Stimulated activated naive CD8-positive, alpha-beta T cell treated with anti-CD3 and anti-CD28 coated beads, Interleukin-15, Interleukin-2, amounts not matched to agents 100 ng/mL and 50 ng/mL, for 24 hours (primary cell): ENCODE measurements at regions not wholly inside any gene's neighbourhood (a gene's known extent, or its start where the extent isn't known, plus 50 kb on each side); places are given as distances from the start of the nearest gene placed in this dataset.

ENCODE experiments used
- H3K27ac Mint-ChIP-seq: one replicate; pipeline ENCODE4 v1.8.0; 2021; ENCODE audit warnings: mild to moderate bottlenecking, mixed read lengths
- H3K27me3 Mint-ChIP-seq: one replicate; pipeline ENCODE4 v1.8.0; 2021; ENCODE audit warnings: mixed read lengths
- H3K36me3 Mint-ChIP-seq: one replicate; pipeline ENCODE4 v1.8.0; 2021; ENCODE audit warnings: low read depth, mixed read lengths
- H3K4me1 Mint-ChIP-seq: one replicate; pipeline ENCODE4 v1.8.0; 2021; ENCODE audit warnings: low read depth, mixed read lengths
- H3K4me3 Mint-ChIP-seq: one replicate; pipeline ENCODE4 v1.8.0; 2021; ENCODE audit warnings: mild to moderate bottlenecking, mixed read lengths
- H3K9me3 Mint-ChIP-seq: one replicate; pipeline ENCODE4 v1.8.0; 2021; ENCODE audit warnings: mixed read lengths

- H3K9me3 Mint-ChIP-seq = no peaks in the 10 kb centered on the region
- peaks cover 14% of the 10 kb centered on the region for H3K4me1 Mint-ChIP-seq
- no peak overlapping the region for H3K4me3 Mint-ChIP-seq
- no peaks in the 10 kb centered on the region for H3K36me3 Mint-ChIP-seq
- H3K27ac Mint-ChIP-seq = no peak overlapping the region
- H3K27me3 Mint-ChIP-seq = no peaks in the 10 kb centered on the region
Observed at GRCh38 chr10:79005126-79005810, 63.5 kb upstream of the ZMIZ1 start.

DNA sequence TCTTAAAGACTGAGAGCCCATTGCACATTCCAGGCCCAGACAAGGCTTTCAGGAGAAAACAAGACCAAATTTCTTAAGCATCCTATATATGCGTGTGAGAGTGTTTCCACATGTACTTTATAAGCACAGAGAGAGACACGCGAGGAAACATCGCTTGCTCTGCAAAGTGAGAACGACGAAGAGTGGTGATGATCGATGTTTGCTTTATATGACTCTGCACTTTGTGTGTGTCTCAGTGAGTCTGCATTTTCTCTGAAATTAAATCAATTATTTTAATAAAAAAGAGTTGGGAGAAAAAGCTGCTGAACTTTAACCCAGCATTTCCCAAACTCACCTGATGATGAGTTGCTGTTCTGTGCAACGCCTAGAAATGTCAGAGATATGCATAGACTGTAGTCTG lies 61.7 kb upstream of the ZMIZ1 start:
- Mint-ChIP-seq H3K4me1 (peaks cover 7% of the 10 kb centered on the region), H3K4me3 (no peak overlapping the region), H3K36me3 (no peaks in the 10 kb centered on the region), H3K9me3 (no peaks in the 10 kb centered on the region), H3K27me3 (no peaks in the 10 kb centered on the region), H3K27ac (no peak overlapping the region)

DNA sequence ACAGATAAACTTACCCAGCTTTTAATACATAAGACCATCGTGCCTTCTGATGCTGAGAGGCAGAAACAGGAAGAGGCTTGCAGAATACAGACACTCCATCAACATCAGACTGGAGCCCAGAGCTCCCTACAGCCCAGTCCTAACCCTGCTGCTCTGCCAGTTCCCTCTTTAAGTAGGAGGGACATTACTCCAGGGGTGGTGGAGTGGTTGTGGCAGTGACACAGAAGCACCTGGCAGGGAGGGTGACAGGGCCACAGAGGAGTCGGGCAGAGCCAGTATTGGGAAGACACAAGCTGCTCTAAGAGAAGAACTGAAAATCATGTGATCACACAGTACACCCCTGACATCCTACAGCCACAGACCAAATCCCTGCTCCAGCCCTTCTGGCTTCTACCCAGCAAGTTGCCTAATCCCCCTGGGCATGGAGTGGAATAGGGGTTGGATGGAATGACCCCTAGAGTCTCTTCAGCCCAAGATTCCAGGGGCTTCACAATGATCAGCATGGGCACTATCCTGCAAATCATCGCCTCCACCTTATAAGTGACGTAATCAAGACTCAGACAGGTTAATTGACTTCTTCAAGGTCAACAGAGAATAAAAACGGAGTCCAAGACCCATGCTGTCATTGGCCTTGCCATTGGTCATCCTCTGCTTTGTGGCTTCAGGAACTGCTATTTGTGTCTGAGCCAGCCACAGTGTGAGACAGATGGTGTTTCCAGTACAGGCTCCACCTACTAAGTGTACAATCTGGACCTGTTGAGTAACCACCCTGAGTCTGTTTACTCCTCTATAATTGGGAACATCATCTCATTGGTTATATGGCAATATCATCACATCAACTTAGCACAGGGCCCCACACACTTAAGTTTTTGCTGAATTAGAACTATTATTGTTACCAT lies 61.1 kb upstream of the ZMIZ1 start:
- H3K4me1 Mint-ChIP-seq = peaks cover 7% of the 10 kb centered on the region
- H3K27ac Mint-ChIP-seq = no peak overlapping the region
- H3K36me3 Mint-ChIP-seq = no peaks in the 10 kb centered on the region
- no peaks in the 10 kb centered on the region for H3K9me3 Mint-ChIP-seq
- H3K27me3 Mint-ChIP-seq = no peaks in the 10 kb centered on the region
- no peak overlapping the region for H3K4me3 Mint-ChIP-seq

GRCh38 chr10:79009145-79009544 lies 59.6 kb upstream of the ZMIZ1 start:
- Mint-ChIP-seq H3K36me3 (no peaks in the 10 kb centered on the region), H3K9me3 (no peaks in the 10 kb centered on the region), H3K4me1 (peaks cover 6% of the 10 kb centered on the region), H3K27me3 (no peaks in the 10 kb centered on the region), H3K4me3 (no peak overlapping the region), H3K27ac (no peak overlapping the region)

GRCh38 chr10:79012567-79012966 lies 56.2 kb upstream of the ZMIZ1 start:
- Mint-ChIP-seq H3K4me1 (no peaks in the 10 kb centered on the region), H3K27me3 (no peaks in the 10 kb centered on the region), H3K36me3 (no peaks in the 10 kb centered on the region), H3K9me3 (no peaks in the 10 kb centered on the region), H3K4me3 (no peak overlapping the region), H3K27ac (no peak overlapping the region)

GRCh38 chr10:79013406-79013987 lies 55.3 kb upstream of the ZMIZ1 start:
- no peaks in the 10 kb centered on the region for H3K36me3 Mint-ChIP-seq
- no peaks in the 10 kb centered on the region for H3K9me3 Mint-ChIP-seq
- H3K27me3 Mint-ChIP-seq = no peaks in the 10 kb centered on the region
- no peak overlapping the region for H3K4me3 Mint-ChIP-seq
- H3K27ac Mint-ChIP-seq = no peak overlapping the region
- no peaks in the 10 kb centered on the region for H3K4me1 Mint-ChIP-seq

DNA sequence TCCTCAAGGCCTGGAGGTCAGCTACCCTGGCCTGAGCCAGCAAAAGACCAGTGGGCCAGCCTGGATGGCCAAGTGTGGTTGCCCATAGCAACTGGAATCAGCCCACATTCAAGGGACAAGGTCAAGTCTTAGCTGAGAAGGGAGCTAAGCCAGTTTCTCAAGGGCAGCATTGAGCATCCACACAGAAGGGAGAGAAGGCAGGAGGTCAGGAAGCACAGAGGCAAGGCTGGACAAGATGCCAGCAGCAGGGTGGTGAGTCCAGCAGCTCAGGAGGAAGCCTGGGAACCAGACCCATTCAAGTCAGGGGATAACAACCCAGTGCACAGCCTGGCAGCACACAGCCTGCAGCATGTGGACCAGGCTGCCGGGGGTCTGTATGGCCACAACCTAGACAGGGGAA lies 54.0 kb upstream of the ZMIZ1 start:
- Mint-ChIP-seq H3K4me3 (no peak overlapping the region), H3K9me3 (no peaks in the 10 kb centered on the region), H3K27me3 (no peaks in the 10 kb centered on the region), H3K4me1 (no peaks in the 10 kb centered on the region), H3K36me3 (no peaks in the 10 kb centered on the region), H3K27ac (no peak overlapping the region)

- H3K36me3 Mint-ChIP-seq = no peaks in the 10 kb centered on the region
- no peaks in the 10 kb centered on the region for H3K27me3 Mint-ChIP-seq
- H3K4me3 Mint-ChIP-seq = no peak overlapping the region
- H3K4me1 Mint-ChIP-seq = peaks cover 4% of the 10 kb centered on the region
- no peak overlapping the region for H3K27ac Mint-ChIP-seq
- no peaks in the 10 kb centered on the region for H3K9me3 Mint-ChIP-seq
Observed at GRCh38 chr10:79017882-79018520, 50.8 kb upstream of the ZMIZ1 start.

- Mint-ChIP-seq H3K4me1 (peaks cover 4% of the 10 kb centered on the region), H3K36me3 (no peaks in the 10 kb centered on the region), H3K4me3 (no peak overlapping the region), H3K27ac (no peak overlapping the region), H3K27me3 (no peaks in the 10 kb centered on the region), H3K9me3 (no peaks in the 10 kb centered on the region)
Observed at GRCh38 chr10:79018521-79019011, 50.2 kb upstream of the ZMIZ1 start.
